H1 (cell line): ENCODE measurements at regions not wholly inside any gene's neighbourhood (a gene's known extent, or its start where the extent isn't known, plus 50 kb on each side); places are given as distances from the start of the nearest gene placed in this dataset.

Source experiments
- CTCF ChIA-PET: fragments of 300-600 bp; sonication (Branson Sonifier 250); formaldehyde crosslinking; loops from one replicate; lab custom pipeline; 2021; ENCODE audit not compliant: partially characterized antibody; lab: Charles Lee
- POLR2A ChIA-PET: fragments of 300-600 bp; sonication (Branson Sonifier 250); formaldehyde crosslinking; loops from one replicate; lab custom pipeline; 2021; ENCODE audit warnings: inconsistent platforms; ENCODE audit not compliant: partially characterized antibody; lab: Charles Lee
- DNase-seq, 2 experiments: peaks; one replicate each; pipeline versions ENCODE4 v3.0.0 to v3.0.0-alpha.2; 2010 to 2022; ENCODE audit warnings: low spot score in 2 of 2, low read depth in 1 of 2, mixed read lengths in 1 of 2
- FAIRE-seq: peaks from 2 replicates; lab custom pipeline; 2011; peaks lifted over from hg19 to GRCh38; lab: Jason Lieb, UNC
- H2AFZ ChIP-seq: 2 replicates; pipeline ENCODE4 v1.8.1; 2012; ENCODE audit warnings: low read length, inconsistent platforms
- H2AK5ac ChIP-seq: 2 replicates; pipeline ENCODE4 v1.6.1; 2013; ENCODE audit warnings: low read depth, low read length
- H2BK120ac ChIP-seq: replicated peaks from 2 replicates; pipeline ENCODE3; 2013; ENCODE audit warnings: low read depth, low read length, inconsistent platforms
- H2BK12ac ChIP-seq: 2 replicates; pipeline ENCODE4 v1.6.1; 2013; ENCODE audit warnings: low read depth, low read length
- H2BK15ac ChIP-seq: 2 replicates; pipeline ENCODE4 v1.6.1; 2013; ENCODE audit warnings: low read length
- H2BK20ac ChIP-seq: 2 replicates; pipeline ENCODE4 v1.6.1; 2013; ENCODE audit warnings: low read length
- H2BK5ac ChIP-seq: 2 replicates; pipeline ENCODE4 v1.6.1; 2013; ENCODE audit warnings: low read depth, low read length
- H3K14ac ChIP-seq: 2 replicates; pipeline ENCODE4 v1.6.1; 2013; ENCODE audit warnings: inconsistent platforms; ENCODE audit not compliant: insufficient read length
- H3K18ac ChIP-seq: 2 replicates; pipeline ENCODE4 v1.6.1; 2013; ENCODE audit warnings: low read length; ENCODE audit errors: extremely low read depth
- H3K23ac ChIP-seq: 2 replicates; pipeline ENCODE4 v1.6.1; 2013; ENCODE audit warnings: inconsistent platforms; ENCODE audit not compliant: insufficient read length
- H3K23me2 ChIP-seq: 2 replicates; pipeline ENCODE4 v1.6.1; 2013; ENCODE audit warnings: low read depth, low read length
- H3K27ac ChIP-seq: 2 replicates; pipeline ENCODE4 v1.6.1; 2011; ENCODE audit warnings: low read depth, low read length, inconsistent platforms
- H3K27me3 ChIP-seq, 4 experiments: replicated peaks in 1 of 4; 1 replicate in 1 of 4; 2 replicates in 3 of 4; pipeline versions ENCODE4 v1.6.1 to v1.8.1; 2011 to 2013; ENCODE audit warnings: low read length in 3 of 4, mild to moderate bottlenecking in 3 of 4, inconsistent platforms in 2 of 4, mixed read lengths in 2 of 4, moderate library complexity in 1 of 4; ENCODE audit not compliant: control insufficient read depth in 3 of 4, insufficient read depth in 3 of 4; ENCODE audit errors: extremely low read depth in 1 of 4
- H3K36me3 ChIP-seq, 4 experiments: 2 replicates each; pipeline versions ENCODE4 v1.6.1 to v1.8.1; 2011 to 2013; ENCODE audit warnings: mild to moderate bottlenecking in 4 of 4, low read length in 3 of 4, moderate library complexity in 2 of 4, control low read depth in 1 of 4, inconsistent platforms in 1 of 4; ENCODE audit not compliant: insufficient read depth in 4 of 4, control insufficient read depth in 2 of 4
- H3K4ac ChIP-seq: replicated peaks from 2 replicates; pipeline ENCODE3; 2013; ENCODE audit warnings: low read length, low read depth, mixed read lengths, inconsistent platforms; ENCODE audit not compliant: insufficient read length
- H3K4me1 ChIP-seq, 4 experiments: replicated peaks in 1 of 4; 1 replicate in 1 of 4; 2 replicates in 3 of 4; pipeline versions ENCODE4 v1.6.1 to v1.8.1; 2011 to 2013; ENCODE audit warnings: low read length in 3 of 4, inconsistent platforms in 2 of 4, mixed read lengths in 1 of 4; ENCODE audit not compliant: insufficient read depth in 4 of 4, control insufficient read depth in 3 of 4
- H3K4me2 ChIP-seq, 2 experiments: 2 replicates each; pipeline versions ENCODE4 v1.6.1 to v1.8.1; 2011 to 2013; ENCODE audit warnings: low read depth in 2 of 2, low read length in 2 of 2, control low read depth in 1 of 2, inconsistent platforms in 1 of 2, mild to moderate bottlenecking in 1 of 2; ENCODE audit not compliant: insufficient read depth in 1 of 2
- H3K4me3 ChIP-seq, 4 experiments: fragments of 200-600, 300-600 bp in 1 of 4; sonication (generic), shearing (Covaris generic), sonication (Bioruptor Twin) in 1 of 4; 2 replicates each; pipeline versions ENCODE4 v1.5.1 to v1.8.1; 2011 to 2016; ENCODE audit warnings: low read length in 4 of 4, low read depth in 3 of 4, control low read depth in 2 of 4, inconsistent platforms in 2 of 4, mild to moderate bottlenecking in 2 of 4, mixed read lengths in 1 of 4, moderate library complexity in 1 of 4; ENCODE audit not compliant: insufficient read depth in 2 of 4; ENCODE audit errors: extremely low read depth in 1 of 4
- H3K56ac ChIP-seq: replicated peaks from 2 replicates; pipeline ENCODE3; 2013; ENCODE audit warnings: low read depth, mild to moderate bottlenecking, mixed read lengths, low read length, inconsistent platforms; ENCODE audit not compliant: insufficient read length
- H3K79me1 ChIP-seq: 2 replicates; pipeline ENCODE4 v1.6.1; 2013; ENCODE audit warnings: low read depth, low read length, control low read depth
- H3K79me2 ChIP-seq, 2 experiments: 2 replicates each; pipeline versions ENCODE4 v1.6.1 to v1.8.1; 2012 to 2013; ENCODE audit warnings: low read length in 2 of 2, mild to moderate bottlenecking in 2 of 2, inconsistent platforms in 1 of 2; ENCODE audit not compliant: insufficient read depth in 2 of 2, control insufficient read depth in 1 of 2
- H3K9ac ChIP-seq, 4 experiments: replicated peaks in 1 of 4; 1 replicate in 1 of 4; 2 replicates in 3 of 4; pipeline versions ENCODE4 v1.6.1 to v1.8.1; 2011 to 2013; ENCODE audit warnings: low read depth in 3 of 4, low read length in 3 of 4, control low read depth in 2 of 4, mild to moderate bottlenecking in 2 of 4, moderate library complexity in 2 of 4, inconsistent platforms in 1 of 4; ENCODE audit errors: extremely low read depth in 1 of 4
- H3K9me3 ChIP-seq, 2 experiments: 2 replicates each; pipeline versions ENCODE4 v1.6.1 to v1.8.1; 2012 to 2013; ENCODE audit warnings: mild to moderate bottlenecking in 2 of 2, moderate library complexity in 2 of 2, control low read depth in 1 of 2, inconsistent platforms in 1 of 2, low read depth in 1 of 2, low read length in 1 of 2, mixed read lengths in 1 of 2; ENCODE audit not compliant: insufficient read depth in 2 of 2
- H4K20me1 ChIP-seq, 2 experiments: replicated peaks in 1 of 2; 2 replicates each; pipeline versions ENCODE3 to v1.8.1; 2011 to 2013; ENCODE audit warnings: inconsistent platforms in 2 of 2, low read length in 2 of 2, mild to moderate bottlenecking in 1 of 2; ENCODE audit not compliant: insufficient read depth in 2 of 2, control insufficient read depth in 1 of 2
- H4K5ac ChIP-seq: 2 replicates; pipeline ENCODE4 v1.6.1; 2013; ENCODE audit warnings: low read length, low read depth, mixed read lengths, inconsistent platforms; ENCODE audit not compliant: insufficient read length
- H4K8ac ChIP-seq: 2 replicates; pipeline ENCODE4 v1.8.0; 2013; ENCODE audit warnings: mild to moderate bottlenecking, moderate library complexity, low read length, inconsistent platforms; ENCODE audit not compliant: insufficient read depth; ENCODE audit errors: extremely low read depth
- H4K91ac ChIP-seq: replicated peaks from 2 replicates; pipeline ENCODE3; 2013; ENCODE audit warnings: low read length, mixed read lengths, inconsistent platforms; ENCODE audit not compliant: insufficient read length
- CBX8 ChIP-seq: fragments of 300-800, 300-1000 bp; sonication (generic); IDR thresholded peaks from 2 replicates; pipeline ENCODE4 v1.7.1; 2016; ENCODE audit warnings: low read depth, low read length, borderline replicate concordance
- CTBP2 ChIP-seq: IDR thresholded peaks from 2 replicates; pipeline ENCODE4 v1.7.0; 2011; ENCODE audit warnings: borderline replicate concordance, mild to moderate bottlenecking, moderate library complexity, mixed read lengths, low read length; ENCODE audit not compliant: insufficient read depth, insufficient read length
- NRF1 ChIP-seq: IDR thresholded peaks from 2 replicates; pipeline ENCODE4 v1.6.1; 2011; ENCODE audit warnings: mild to moderate bottlenecking, low read depth, low read length, improper control_type of control experiment
- RXRA ChIP-seq: IDR thresholded peaks from 2 replicates; pipeline ENCODE4 v1.6.1; 2011; ENCODE audit warnings: low read depth, mild to moderate bottlenecking, low read length, moderate library complexity; ENCODE audit not compliant: insufficient read depth
- TBP ChIP-seq: IDR thresholded peaks from 2 replicates; pipeline ENCODE4 v1.6.1; 2011; ENCODE audit warnings: low read depth, low read length, improper control_type of control experiment
- WGBS, 2 experiments: shearing (Covaris generic) in 1 of 2; methylation state at CpG; one replicate each; pipeline versions ENCODE4 v1.1.6 to v1.1.7; 2013 to 2015; ENCODE audit warnings: low lambda C conversion rate in 2 of 2, mixed read lengths in 2 of 2, inconsistent platforms in 1 of 2, low coverage in 1 of 2, missing lambda C conversion rate in 1 of 2; ENCODE audit not compliant: insufficient replicate concordance in 2 of 2, insufficient coverage in 1 of 2, insufficient read length in 1 of 2; ENCODE audit errors: extremely low coverage in 1 of 2, missing lambda C conversion rate in 1 of 2; 5-methylcytosine and 5-hydroxymethylcytosine counted together
- TF ChIP-seq, protein P1 (sequence below): IDR thresholded peaks from 2 replicates; pipeline ENCODE4 v1.6.1; 2011; ENCODE audit warnings: low read length, improper control_type of control experiment
- TF ChIP-seq, protein P2 (sequence below), 3 experiments: IDR thresholded peaks; 1 replicate in 2 of 3; 2 replicates in 1 of 3; pipeline versions ENCODE4 v1.5.1 to v1.6.1; 2011; ENCODE audit warnings: low read length in 3 of 3, mild to moderate bottlenecking in 3 of 3, inconsistent platforms in 2 of 3, low read depth in 1 of 3, moderate library complexity in 1 of 3; ENCODE audit not compliant: insufficient read depth in 1 of 3; ENCODE audit errors: control extremely low read depth in 1 of 3
- TF ChIP-seq, protein P3 (sequence below): IDR thresholded peaks from 2 replicates; pipeline ENCODE4 v1.6.1; 2011; ENCODE audit warnings: low read depth, mild to moderate bottlenecking, low read length; ENCODE audit not compliant: insufficient read depth

DNA sequence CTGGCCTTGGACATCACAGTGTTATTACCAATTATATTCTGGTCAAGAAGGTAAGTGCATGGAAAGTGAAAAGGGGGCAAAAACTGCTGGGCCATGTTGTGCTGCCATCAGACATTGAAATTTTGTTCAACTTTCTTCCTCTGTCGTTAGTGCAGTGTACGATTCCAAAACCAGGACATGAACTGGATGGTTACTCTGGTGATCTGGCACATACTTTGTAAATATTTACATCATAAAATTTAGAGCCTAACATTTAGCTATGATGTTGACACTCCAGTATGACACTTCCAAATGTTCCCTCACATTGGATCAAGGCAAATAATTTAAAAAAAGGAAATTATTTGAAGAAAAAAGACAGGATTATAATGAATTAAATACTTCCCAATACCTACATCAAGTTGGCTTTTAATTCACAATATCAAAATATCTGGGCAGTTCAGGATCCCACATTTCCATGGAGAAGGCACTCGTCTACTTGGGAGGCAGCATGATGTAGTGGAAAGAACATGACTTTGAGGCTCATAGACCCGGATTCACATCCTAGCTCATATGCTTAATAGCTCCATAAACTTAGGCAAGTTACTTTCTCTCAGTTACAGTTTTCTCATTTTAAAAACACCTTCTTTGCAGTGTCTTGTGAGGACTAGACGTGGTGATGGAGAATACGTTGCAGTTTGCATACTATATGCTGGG is 342.5 kb upstream of the MPDZ start:
- Histone ChIP-seq H2BK120ac (no peak overlapping the region), H3K79me1 (no peaks in the 10 kb centered on the region), H3K23ac (no peak overlapping the region), H2BK12ac (no peak overlapping the region), H3K4ac (no peak overlapping the region), H4K91ac (no peak overlapping the region), H4K20me1 (no peaks in the 10 kb centered on the region), H3K56ac (no peak overlapping the region), H2BK20ac (no peak overlapping the region), H3K9me3 (no peaks in the 10 kb centered on the region), H3K14ac (no peak overlapping the region), H2AK5ac (no peak overlapping the region), H4K5ac (no peak overlapping the region), H3K9ac (no peak overlapping the region), H2AFZ (no peak overlapping the region; the same call in 1 of the 2 replicates), H3K4me1 (no peaks in the 10 kb centered on the region; a peak in 1 of 7 replicates), H3K4me3 (no peak overlapping the region), H3K79me2 (no peaks in the 10 kb centered on the region), H3K27me3 (no peaks in the 10 kb centered on the region), H3K36me3 (no peaks in the 10 kb centered on the region), H3K4me2 (no peak overlapping the region), H3K23me2 (no peaks in the 10 kb centered on the region), H3K18ac (no peak overlapping the region), H2BK15ac (no peak overlapping the region), H4K8ac (no peak overlapping the region), H3K27ac (no peak overlapping the region), H2BK5ac (no peak overlapping the region)
- WGBS, 2 experiments = 90% methylated on average over 6 of the region's 6 CpGs; no CpG with 5 or more reads in 1 of the 2 experiments
- ChIA-PET CTCF (no interaction called here), POLR2A (no interaction called here)
- no peak for DNase-seq
- no peak for FAIRE-seq
- no peak for TF ChIP-seq TBP
- TF ChIP-seq, protein P1, sequence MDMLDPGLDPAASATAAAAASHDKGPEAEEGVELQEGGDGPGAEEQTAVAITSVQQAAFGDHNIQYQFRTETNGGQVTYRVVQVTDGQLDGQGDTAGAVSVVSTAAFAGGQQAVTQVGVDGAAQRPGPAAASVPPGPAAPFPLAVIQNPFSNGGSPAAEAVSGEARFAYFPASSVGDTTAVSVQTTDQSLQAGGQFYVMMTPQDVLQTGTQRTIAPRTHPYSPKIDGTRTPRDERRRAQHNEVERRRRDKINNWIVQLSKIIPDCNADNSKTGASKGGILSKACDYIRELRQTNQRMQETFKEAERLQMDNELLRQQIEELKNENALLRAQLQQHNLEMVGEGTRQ = no peak
- TF ChIP-seq, protein P2, sequence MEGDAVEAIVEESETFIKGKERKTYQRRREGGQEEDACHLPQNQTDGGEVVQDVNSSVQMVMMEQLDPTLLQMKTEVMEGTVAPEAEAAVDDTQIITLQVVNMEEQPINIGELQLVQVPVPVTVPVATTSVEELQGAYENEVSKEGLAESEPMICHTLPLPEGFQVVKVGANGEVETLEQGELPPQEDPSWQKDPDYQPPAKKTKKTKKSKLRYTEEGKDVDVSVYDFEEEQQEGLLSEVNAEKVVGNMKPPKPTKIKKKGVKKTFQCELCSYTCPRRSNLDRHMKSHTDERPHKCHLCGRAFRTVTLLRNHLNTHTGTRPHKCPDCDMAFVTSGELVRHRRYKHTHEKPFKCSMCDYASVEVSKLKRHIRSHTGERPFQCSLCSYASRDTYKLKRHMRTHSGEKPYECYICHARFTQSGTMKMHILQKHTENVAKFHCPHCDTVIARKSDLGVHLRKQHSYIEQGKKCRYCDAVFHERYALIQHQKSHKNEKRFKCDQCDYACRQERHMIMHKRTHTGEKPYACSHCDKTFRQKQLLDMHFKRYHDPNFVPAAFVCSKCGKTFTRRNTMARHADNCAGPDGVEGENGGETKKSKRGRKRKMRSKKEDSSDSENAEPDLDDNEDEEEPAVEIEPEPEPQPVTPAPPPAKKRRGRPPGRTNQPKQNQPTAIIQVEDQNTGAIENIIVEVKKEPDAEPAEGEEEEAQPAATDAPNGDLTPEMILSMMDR (IDR thresholded peaks at IDR 0.05; ENCODE audit: control extremely low read depth in 1 of 3, insufficient read depth in 1 of 3, low read depth in 1 of 3, low read length in 3 of 3) = no peak
- TF ChIP-seq, protein P3, sequence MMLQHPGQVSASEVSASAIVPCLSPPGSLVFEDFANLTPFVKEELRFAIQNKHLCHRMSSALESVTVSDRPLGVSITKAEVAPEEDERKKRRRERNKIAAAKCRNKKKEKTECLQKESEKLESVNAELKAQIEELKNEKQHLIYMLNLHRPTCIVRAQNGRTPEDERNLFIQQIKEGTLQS = no peak
- TF ChIP-seq CTBP2 = no peak
- no peak for TF ChIP-seq RXRA
- no peak for TF ChIP-seq CBX8
- TF ChIP-seq NRF1 = no peak
